ENCODE measurements at regions not wholly inside any gene's neighbourhood (a gene's known extent, or its start where the extent isn't known, plus 50 kb on each side); places are given as distances from the start of the nearest gene placed in this dataset.

DNA sequence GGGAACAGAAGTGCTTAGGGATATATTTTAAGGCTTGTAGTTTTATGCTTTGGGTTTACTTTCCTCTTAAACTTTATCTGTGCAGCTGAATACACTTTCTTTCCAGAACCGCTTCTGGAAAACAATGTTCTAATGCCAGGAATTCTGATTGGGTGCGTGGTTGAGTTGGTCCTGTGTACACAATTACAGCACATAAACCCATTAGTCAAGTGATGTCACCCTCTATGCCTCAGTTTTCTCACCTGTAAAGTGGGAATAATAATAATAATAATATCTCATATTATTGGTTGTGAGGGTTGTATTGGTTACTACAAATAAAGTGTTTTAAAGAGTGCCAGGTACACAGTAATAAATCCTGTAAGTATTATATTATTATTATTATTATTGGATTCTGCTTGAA lies 129.2 kb downstream of the MID1IP1 start:
- TF ChIP-seq, protein P1, sequence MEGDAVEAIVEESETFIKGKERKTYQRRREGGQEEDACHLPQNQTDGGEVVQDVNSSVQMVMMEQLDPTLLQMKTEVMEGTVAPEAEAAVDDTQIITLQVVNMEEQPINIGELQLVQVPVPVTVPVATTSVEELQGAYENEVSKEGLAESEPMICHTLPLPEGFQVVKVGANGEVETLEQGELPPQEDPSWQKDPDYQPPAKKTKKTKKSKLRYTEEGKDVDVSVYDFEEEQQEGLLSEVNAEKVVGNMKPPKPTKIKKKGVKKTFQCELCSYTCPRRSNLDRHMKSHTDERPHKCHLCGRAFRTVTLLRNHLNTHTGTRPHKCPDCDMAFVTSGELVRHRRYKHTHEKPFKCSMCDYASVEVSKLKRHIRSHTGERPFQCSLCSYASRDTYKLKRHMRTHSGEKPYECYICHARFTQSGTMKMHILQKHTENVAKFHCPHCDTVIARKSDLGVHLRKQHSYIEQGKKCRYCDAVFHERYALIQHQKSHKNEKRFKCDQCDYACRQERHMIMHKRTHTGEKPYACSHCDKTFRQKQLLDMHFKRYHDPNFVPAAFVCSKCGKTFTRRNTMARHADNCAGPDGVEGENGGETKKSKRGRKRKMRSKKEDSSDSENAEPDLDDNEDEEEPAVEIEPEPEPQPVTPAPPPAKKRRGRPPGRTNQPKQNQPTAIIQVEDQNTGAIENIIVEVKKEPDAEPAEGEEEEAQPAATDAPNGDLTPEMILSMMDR (IDR thresholded peaks at IDR 0.05 in 2 of 3, conservative IDR thresholded peaks at IDR 0.05 in 1 of 3; ENCODE audit: borderline replicate concordance in 1 of 3, insufficient read depth in 1 of 3, low read depth in 2 of 3, low read length in 2 of 3), result no peak
- no peak for TF ChIP-seq JUND (IDR thresholded peaks at IDR 0.05)
- no peak for TF ChIP-seq YY1 (IDR thresholded peaks at IDR 0.05; ENCODE audit: extremely low read depth, insufficient replicate concordance, low read depth, low read length)
- no peak for TF ChIP-seq EZH2 (IDR thresholded peaks at IDR 0.05)
- TF ChIP-seq SIN3A (IDR thresholded peaks at IDR 0.05; ENCODE audit: low read depth), result no peak
- no peak for TF ChIP-seq POLR2A (IDR thresholded peaks at IDR 0.05; ENCODE audit: borderline replicate concordance, extremely low read depth, insufficient read depth, insufficient read length)
- TF ChIP-seq CEBPB (IDR thresholded peaks at IDR 0.05; ENCODE audit: low read depth), result no peak
- TF ChIP-seq EZH2phosphoT487 (IDR thresholded peaks at IDR 0.05; ENCODE audit: borderline replicate concordance), result no peak
- TF ChIP-seq TCF7L2 (IDR thresholded peaks at IDR 0.05; ENCODE audit: borderline replicate concordance, extremely low read depth, insufficient read depth, insufficient read length), result no peak
- TF ChIP-seq, protein P2, sequence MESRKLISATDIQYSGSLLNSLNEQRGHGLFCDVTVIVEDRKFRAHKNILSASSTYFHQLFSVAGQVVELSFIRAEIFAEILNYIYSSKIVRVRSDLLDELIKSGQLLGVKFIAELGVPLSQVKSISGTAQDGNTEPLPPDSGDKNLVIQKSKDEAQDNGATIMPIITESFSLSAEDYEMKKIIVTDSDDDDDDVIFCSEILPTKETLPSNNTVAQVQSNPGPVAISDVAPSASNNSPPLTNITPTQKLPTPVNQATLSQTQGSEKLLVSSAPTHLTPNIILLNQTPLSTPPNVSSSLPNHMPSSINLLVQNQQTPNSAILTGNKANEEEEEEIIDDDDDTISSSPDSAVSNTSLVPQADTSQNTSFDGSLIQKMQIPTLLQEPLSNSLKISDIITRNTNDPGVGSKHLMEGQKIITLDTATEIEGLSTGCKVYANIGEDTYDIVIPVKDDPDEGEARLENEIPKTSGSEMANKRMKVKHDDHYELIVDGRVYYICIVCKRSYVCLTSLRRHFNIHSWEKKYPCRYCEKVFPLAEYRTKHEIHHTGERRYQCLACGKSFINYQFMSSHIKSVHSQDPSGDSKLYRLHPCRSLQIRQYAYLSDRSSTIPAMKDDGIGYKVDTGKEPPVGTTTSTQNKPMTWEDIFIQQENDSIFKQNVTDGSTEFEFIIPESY (IDR thresholded peaks at IDR 0.05; ENCODE audit: extremely low read depth, insufficient replicate concordance, low read length), result no peak
- TF ChIP-seq POLR2AphosphoS5 (IDR thresholded peaks at IDR 0.05; ENCODE audit: low read depth, low read length), result no peak
- TF ChIP-seq, protein P3, sequence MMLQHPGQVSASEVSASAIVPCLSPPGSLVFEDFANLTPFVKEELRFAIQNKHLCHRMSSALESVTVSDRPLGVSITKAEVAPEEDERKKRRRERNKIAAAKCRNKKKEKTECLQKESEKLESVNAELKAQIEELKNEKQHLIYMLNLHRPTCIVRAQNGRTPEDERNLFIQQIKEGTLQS (IDR thresholded peaks at IDR 0.05), result no peak

Data from HCT116 (cell line).